IPS DF 4.7 (cell line): ENCODE measurements at regions not wholly inside any gene's neighbourhood (a gene's known extent, or its start where the extent isn't known, plus 50 kb on each side); places are given as distances from the start of the nearest gene placed in this dataset.
"Not testable (repeated sequence)": the region's sequence is repeated elsewhere in the genome, so short reads cannot be mapped to it uniquely, and the experiment has no call there.

Source experiments
- DNase-seq: peaks from one replicate; pipeline ENCODE4 v3.0.0-alpha.2; 2013; ENCODE audit warnings: low spot score; ENCODE audit errors: extremely low read depth

DNA sequence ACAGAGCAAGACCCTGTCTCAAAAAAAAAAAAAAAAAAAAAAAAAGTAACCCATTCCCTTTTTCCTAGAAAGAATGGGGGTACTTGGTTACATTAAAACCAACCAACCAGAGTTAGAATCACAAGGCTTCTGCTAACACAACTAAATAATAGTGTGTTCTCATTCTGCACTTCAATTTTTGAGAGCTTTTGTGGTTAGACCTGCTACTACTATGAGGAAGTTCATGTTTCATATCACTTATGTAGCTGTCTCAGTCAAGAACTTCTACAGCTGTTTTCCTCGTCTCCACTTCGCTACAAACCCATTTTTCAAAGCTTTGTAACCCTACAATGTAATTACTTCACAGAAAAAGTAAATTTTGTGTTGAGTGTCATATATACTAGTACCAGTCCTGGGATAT lies 58.3 kb downstream of the PDHA2 start:
- no peak for DNase-seq

- DNase-seq = no peak
These were observed 69.3 kb downstream of the PDHA2 start for GRCh38 chr4:95909211-95909610.

- no peak for DNase-seq
These were observed 70.9 kb downstream of the PDHA2 start for GRCh38 chr4:95910749-95911148.

- DNase-seq = no peak
These were observed 81.6 kb downstream of the PDHA2 start for GRCh38 chr4:95921470-95921869.

- no peak for DNase-seq
These were observed 89.7 kb downstream of the PDHA2 start for GRCh38 chr4:95929448-95930064.

- DNase-seq = no peak
These were observed 99.2 kb downstream of the PDHA2 start for GRCh38 chr4:95939141-95939540.

DNA sequence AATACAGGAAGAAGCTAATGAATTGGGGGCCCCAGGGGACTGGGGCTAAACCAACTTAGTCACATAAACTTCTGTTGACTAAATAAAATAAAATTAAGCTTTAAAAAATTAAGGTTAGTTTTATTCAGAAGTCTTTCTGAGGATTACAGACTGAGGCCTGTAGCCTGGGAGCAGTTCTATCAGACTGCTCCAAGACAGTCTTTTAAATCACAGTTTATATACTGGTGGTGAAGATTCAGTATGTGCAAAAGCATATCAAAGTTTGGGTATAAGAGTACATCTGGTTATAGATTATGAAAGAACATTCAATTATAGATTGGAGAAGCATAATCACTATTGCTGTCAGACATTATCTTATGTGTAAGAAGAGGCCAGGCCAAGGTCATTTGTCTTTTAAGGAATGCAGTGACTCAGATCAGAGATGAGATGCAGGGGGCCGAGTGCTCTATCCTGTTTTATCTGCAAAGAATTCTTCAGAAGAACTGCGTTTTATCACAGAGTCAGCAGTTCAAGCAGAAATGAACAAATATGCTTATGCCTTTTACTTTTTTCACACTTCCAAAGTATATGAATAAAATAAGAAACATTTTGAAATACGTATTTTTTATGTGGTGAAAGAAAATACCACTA lies 109.4 kb downstream of the PDHA2 start:
- DNase-seq = no peak

DNA sequence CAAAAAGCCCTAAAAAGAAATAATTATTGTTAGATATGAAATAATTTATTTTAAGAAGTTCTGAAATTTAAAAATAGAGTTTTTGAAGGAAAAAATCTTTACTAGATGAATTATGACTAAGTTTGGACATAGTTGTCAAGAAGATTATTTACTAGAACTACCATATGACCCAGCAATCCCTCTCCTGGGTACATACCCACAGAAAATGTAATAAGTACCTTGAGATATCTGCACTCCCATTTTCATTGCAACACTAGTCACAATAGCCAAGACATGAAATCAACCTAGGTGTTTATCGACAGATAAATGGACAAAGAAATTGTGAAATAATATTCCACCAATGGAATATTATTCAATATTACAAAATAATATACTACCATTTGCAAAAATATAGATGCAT lies 109.9 kb downstream of the PDHA2 start:
- no peak for DNase-seq

GRCh38 chr4:95952538-95952937 lies 112.6 kb downstream of the PDHA2 start:
- not testable (repeated sequence) for DNase-seq

DNA sequence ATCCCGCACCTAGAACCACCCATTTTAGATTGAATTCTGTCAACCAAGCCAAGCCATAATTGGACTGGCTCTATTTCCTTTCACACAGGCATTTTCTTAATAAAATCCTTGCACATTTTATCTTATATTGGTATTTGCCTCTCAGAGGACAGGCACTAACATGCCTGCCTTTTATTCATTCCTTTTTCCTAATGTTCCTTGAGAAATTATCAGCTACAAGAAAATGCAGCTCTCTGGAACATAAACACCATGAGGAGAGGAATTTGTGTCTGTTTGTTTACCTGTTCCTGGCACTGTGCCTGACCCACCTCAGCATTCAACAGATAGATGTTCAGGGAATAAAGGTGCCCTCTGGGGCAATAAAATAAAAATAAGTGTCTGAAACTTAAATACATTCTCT lies 116.2 kb downstream of the PDHA2 start:
- DNase-seq = no peak

- DNase-seq = no peak
These were observed 117.2 kb downstream of the PDHA2 start for GRCh38 chr4:95957054-95957453.

DNA sequence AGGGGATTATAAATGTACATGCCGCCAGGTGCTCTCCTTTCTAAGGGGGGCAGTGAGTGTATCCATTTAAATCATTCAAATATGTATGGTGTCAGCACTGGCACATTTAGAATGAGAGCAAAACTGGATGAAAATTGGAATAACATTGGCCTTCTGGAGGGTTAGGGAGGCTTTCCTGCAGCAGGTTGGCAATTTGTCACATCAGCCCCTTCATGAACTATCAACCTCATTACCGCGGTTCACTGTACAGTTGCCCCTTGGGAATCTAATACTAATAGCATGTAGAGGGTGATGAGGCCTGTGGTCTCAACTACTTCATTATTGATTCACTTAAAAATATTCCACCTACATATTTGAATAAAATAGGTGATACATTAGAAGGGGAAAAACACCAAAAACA lies 117.9 kb downstream of the PDHA2 start:
- no peak for DNase-seq

GRCh38 chr4:95959182-95959581 lies 119.3 kb downstream of the PDHA2 start:
- no peak for DNase-seq

DNA sequence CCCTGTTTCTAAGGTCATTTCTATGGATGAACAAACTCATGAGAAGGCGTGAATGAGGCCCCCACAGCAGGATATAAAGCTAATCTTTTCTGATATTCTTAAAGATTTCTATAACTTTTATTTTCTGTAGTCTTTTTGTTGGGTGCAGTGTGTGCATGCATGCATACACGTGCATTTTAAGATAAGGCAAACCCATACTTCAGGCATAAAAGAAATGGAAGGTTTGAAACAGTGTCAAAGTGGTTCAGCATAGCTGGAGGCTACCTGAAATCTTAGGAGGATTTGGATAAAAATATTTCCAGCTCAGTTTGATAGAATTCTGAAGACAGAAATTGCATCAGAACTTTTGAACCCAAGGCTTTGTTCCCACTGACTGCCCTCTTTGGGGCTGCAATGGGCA lies 119.7 kb downstream of the PDHA2 start:
- DNase-seq = no peak

- DNase-seq = no peak
These were observed 123.6 kb downstream of the PDHA2 start for GRCh38 chr4:95963456-95963855.

GRCh38 chr4:95979961-95980876 lies 140.3 kb downstream of the PDHA2 start:
- no peak for DNase-seq

- DNase-seq = no peak
These were observed 141.0 kb downstream of the PDHA2 start for GRCh38 chr4:95980877-95981360.

DNA sequence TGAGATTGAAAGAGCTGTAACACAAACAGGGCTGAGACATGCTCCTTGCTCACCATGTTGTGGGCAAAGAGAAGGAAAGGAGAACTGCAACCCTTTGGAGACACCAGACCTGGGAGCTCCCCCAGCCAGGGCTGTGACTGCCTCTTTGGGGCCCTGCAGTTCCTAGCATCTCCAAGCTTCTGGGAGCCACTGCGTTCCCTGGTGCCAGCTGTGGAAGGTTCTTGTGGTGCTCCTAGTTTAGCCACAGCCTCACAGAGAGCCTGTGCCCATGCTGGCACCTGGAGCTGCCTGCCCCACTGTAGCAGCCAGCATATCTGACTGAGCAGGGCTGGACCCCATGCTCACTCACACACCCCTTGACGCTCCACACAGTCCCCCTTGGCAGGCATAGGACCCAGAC lies 141.7 kb downstream of the PDHA2 start:
- DNase-seq = no peak

- no peak for DNase-seq
These were observed 142.6 kb downstream of the PDHA2 start for GRCh38 chr4:95982516-95982915.

DNA sequence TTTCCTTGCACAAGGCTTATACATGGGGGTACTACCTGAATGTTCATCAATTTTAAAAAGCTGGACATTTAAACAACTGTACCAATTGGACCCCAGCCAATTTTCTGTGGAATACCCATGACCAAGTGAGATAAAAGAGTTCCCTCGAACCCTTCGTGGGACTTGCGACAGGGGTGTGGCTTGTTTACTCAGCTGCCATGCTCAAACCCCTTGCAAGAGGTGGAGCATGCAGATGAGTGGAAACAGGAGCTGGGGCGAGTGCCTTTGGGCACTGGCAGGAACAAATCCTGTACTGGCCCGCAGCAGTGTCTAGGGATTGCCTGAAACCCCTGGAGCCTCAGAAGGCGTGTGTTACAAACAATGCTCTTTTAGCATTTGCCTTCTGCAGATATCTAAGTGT lies 144.2 kb downstream of the PDHA2 start:
- DNase-seq = no peak

- DNase-seq = no peak
These were observed 145.2 kb downstream of the PDHA2 start for GRCh38 chr4:95985051-95985450.
